CD4-positive, alpha-beta T cell treated with Interleukin-6 at 100 ng/mL for 8 hours (primary cell): ENCODE measurements at regions not wholly inside any gene's neighbourhood (a gene's known extent, or its start where the extent isn't known, plus 50 kb on each side); places are given as distances from the start of the nearest gene placed in this dataset.

ENCODE experiments used
- DNase-seq: peaks from one replicate; pipeline ENCODE4 v3.0.0-alpha.2; 2020; ENCODE audit warnings: mixed read lengths, low spot score

DNA sequence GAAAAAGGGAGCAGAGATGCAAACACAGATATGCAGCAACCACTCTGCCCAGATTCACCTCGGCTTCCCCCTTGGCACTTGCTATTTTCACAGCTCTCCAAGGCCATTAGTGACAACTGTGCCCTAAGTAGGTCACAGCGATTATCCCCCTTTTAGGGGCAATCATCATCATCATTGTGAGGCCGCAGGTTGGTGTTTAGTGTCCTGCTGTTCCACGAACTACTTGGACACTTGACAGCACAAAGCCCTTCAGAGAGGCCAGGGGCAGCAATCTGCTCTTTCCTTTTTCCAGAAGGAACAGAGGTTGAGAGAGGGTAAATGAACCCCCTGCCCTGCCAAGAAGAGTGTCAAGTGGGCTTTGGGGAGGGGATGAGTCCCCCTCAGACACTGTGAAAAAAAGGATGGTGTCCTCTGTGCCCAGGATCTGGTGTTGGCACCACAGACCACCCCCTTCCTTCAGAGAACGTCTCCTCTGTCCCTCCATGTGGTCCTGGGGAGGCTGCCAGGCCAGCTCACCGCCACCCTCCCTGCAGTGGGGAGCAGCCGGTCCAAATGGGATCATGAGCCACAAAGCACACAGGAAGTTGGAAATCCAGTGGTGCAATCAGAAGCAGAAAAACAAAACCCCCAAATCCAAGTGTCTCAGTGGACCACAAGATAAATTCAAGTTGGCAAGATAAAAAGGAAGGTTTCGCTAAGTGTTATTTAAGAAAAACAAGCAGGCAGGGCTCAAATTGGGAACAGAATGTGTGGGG lies 78.4 kb upstream of the MED9 start:
- no peak for DNase-seq

DNA sequence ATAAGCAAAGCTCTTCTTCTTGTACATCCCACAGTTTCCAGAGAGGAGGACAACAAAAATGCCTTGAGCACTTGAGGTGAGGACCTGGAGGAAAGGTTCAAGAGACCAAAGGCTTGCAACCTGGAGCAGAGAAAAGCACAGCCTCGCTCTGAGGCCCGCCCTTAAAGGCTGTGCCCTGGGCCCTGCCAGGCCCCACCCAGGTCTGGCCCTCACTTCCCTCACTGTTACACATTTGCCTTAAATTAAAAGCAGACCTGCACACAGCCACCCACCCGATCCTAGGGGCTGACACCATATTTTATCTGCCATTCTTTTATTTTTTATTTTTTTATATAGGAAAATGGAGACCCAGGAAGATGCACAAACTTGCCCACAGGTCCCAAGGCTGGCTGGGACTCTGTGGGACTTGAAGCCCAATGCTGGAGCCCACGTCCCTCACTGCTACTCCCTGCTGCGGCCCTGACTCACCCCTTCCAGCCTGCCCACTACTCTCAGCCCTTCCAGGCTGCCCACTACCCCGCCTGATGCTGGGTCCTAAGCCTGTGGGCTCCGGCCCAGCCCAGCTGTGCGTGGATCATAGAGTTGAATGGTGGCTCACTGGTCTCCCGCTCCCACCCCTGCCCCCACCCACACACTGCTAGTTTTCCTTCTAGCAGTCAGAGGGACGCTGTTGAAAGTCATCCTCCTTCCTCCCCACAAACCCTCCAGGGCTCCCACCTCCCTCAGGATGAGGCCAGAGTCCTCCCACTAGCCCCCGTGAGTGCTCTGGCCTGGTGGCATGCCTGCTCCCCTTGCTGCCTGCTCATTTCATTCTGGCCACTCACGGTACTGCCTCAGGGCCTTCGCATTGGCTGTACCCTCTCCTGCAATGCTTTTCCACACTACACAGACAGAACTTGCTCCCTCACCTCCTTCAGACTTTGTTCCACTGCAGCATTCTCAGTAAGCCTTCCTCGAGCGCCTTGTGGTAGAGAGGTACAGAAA lies 77.6 kb upstream of the MED9 start:
- no peak for DNase-seq

DNA sequence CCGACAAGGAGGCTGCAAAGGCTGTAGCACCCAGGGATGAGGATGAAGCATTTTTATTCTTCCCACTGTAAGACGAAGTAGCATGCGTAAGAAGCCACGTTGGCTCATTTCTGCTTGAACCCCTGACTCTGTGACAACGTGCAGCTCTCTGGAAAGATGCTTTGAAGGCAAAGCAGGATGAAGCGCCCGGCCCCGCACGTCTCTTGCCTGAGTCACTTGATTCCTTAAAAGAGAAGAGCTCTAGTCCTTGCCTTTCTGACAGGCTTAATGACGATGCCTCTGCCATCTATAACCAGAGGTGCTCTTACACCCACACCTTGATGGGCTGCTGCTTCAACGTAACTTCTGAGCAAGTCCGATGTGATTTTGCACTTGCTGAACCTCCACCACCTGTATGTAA lies 76.7 kb upstream of the MED9 start:
- no peak for DNase-seq

DNA sequence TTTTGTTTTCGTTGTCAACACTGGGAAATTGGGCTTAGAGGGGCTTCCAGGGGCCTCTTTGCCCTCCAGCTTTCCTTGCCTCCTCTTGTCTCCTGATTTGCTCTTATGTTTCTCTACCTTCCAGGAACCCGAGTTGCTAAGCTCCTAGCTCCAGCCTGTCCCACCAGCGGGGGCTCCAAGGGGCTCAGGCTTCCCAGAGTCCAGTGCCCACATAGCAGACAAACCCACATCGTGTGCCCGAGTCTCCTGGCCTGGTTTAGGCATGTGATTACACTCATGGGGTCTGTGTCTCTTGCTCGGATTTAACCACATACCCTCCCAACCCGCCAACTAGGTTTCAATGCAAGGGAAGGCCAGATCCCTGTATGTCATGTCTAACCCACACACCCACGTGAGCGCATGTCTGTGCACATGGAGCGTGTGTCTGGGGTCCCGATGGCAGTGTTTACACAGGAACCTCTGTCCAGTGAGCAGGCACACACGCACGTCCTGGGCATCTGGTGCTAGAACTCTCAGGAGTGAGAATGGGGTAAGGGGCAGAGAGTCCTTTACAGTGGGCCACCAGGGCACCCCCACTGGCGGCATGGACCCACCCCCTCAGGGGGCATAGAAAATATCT lies 76.1 kb upstream of the MED9 start:
- no peak for DNase-seq

DNA sequence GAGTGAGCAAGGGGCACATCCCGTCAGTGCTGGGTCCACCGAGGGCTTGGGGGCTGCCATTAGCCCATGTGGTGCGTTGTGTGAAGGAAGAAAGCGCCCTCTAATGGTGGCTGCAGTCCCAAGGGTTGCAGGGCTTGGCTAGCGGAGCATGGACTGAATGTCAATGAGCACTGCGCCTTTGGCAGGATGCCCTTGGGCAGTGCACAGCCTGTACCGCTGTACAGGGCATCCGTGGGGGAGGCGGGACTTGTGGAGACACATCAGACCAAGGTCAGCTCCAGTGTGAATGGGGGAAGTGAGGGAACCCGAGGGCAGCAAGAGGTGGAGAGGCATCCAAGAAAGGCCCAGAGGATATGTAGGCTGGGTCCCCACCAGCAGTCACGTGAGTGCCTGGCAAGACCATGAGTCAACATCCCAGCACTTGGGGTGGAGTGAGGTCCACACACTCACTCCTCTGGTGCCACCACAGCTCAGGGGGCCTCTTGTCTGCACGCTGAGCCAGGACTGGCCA lies 75.5 kb upstream of the MED9 start:
- DNase-seq = no peak

DNA sequence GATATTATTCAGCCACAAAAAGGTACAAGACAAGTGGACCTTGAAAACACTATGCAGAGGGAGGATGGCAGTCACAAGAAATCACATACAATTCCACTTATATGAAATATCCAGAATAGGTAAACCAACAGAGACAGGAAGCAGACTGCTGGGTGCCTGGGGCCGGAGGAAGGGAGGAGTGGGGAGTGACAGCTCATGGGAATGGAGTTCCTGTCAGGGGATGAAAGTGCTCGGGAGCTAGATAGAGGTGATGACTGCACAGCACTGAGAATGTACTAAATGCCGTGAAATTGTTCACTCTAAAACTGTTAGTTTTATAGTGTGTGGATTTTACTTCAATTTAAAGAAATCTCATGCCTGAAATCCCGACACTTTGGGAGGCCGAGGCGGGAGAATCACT lies 74.2 kb upstream of the MED9 start:
- no peak for DNase-seq

DNA sequence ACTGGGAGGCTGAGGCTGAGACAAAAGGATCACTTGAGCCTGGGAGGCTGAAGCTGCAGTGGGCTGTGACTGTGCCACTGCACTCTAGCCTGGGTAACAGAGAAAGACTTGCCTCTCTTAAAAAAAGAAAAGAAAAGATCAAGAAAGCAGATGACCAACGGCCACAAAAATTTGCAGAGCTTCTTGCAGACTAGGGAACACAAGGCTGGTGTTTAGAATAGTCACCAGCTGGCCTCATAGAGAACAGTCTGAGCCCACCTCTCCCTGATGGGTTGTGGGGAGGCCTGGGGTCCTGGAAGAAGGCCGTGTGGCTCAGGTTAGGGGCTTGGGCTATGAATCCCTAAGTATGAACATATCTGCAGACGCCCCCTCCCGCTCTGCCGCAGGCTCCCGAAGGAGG lies 73.7 kb upstream of the MED9 start:
- no peak for DNase-seq

DNA sequence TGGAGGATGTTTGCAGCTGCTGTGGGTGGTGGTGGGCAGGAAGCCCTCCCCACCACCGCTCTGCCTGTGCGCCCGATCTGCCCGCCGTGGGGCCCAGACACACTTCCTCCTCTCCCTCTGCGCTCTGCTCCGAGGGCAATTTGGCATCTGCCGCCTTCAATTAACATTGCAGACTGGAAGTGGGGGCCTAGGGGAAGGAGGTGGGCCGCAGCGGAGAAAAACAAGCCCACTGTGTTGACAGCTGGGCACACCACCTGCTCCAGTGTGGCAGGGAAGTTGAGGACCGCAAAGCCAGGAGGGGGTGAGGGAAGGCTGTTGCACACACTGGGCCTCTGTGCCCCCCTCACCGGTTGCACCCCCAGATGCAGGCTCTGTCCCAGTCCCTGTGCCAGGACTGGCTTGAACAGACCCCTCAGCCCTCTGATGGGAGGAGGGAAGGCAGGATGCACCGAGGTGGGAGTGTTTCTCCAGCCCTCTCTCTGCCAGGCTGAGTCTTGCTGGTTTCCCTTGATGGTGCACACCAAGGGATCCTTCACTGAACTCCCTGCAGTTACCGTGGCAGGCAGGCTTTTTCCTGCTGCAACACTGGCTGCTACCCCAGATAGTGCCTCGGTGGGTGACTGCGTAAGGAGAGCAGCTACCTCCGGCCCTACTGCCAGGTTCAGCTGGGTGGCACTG lies 72.8 kb upstream of the MED9 start:
- DNase-seq = peak; percentile 71

DNA sequence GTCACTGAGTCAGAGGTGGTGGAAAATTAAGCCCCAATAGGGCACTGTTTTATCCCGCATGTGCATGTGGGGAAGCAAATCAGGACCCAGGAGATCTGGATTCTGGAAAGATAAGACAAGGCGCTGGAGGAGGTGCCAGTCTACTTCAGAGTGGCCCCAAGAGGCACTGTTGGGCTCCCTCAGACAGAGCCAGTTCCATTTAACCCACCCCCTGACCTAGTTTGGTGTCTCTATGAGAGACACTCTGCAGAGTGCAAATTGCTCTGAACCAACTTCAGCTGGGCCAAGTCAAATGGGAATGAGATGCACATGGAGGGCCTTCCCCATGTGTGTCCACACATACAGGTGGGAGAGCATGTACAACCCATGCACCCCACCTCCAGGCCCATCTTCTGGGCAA lies 71.1 kb upstream of the MED9 start:
- DNase-seq = no peak

DNA sequence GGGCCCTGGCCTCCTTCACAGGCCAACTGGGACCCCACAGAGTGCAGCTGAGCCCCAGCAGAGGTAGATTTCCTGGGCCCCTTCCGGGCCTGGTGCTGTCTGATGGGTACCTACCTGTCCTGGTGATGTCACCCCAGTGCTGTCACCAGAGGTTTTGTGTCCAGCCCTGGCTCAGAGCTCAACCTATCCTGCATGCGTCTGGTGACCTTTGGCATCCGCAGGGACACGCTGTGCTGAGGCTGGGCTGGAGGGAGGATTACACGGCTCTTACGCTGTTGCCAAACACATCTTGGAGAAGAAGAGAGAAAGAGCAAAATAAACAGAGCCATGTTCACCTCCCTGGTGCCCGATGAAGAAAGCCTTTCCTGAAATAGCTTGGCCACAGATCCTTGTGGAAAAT lies 70.6 kb upstream of the MED9 start:
- DNase-seq = no peak

DNA sequence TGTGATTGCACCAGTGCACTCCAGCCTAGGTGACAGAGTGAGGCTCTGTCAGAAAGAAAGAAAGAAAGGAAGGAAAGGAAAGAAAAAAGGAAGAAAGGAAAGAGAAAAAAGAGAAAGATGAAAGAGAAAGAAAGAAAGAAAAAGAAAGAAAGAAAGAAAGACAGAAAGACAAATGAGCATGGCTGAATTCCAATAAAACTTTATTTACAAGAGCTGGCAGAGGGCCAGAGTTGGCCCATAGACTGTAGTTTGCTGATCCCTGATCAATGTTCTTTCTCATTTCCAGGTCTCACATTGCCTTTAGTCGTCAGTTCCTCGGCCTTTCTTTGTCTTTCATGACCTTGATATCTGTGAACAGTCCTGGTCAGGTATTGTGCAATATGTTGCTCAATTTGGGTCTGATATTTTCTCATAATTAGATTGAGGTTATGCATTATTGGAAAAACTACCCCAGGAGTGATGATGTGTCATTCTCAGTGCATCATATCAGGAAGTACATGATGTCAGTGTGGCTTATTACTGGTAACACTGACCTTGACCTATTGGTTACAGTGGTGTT lies 68.5 kb upstream of the MED9 start:
- DNase-seq = no peak

DNA sequence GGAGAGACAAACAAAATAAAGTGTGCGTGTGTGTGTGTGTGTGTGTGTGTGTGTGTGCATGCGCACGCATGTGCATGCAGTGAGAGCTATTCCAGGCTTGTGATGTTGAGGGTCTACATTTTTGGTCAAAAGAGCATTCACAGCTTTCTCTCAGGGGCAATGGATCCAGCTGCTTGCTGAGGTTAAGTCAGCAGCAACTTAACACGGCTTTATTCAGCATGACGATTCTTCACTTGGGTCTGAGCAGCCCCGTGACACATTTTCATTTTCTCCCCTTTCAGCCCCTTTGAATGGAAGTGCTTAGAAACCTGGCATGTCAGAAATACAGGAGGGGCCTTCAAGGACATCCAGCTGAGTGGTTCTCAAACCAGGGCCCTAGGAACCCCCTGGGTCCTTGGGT lies 66.4 kb upstream of the MED9 start:
- DNase-seq = no peak

DNA sequence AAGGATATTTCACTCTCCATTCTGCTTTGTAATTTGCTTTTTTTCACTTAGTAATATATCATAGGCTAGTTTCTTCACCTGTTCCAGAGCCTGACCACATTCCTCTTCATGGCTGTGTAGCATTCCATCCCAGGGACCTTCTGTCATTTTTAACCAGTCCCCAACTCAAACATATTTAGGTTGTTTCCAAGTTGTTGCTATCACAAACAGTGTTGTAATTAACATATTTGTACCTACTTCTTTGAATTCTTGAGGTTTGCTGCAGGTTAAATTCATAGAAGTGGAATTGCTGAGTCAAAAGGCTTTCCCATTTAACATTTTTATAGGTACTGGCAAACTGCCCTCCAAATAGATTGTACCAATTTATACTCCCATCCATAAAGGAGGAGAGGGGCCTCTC lies 65.1 kb upstream of the MED9 start:
- DNase-seq = no peak

DNA sequence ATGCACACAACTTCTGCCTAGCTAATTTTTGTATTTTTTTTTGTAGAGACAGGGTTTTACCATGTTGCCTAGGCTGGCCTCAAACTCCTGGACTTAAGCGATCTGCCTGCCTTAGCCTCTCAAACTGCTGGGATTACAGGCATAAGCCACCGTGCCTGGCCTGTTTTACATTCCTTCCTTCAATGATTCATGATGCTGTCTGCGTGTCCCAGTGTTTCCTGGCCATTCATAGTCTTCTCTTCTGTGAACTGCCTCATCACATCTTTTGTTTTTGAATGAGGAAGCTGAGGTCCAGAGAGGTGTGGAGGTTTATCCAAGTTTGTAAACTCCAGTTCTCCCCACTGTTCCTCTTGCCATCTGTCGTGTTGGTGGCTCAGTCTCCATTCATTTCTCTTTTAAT lies 64.5 kb upstream of the MED9 start:
- DNase-seq = no peak

DNA sequence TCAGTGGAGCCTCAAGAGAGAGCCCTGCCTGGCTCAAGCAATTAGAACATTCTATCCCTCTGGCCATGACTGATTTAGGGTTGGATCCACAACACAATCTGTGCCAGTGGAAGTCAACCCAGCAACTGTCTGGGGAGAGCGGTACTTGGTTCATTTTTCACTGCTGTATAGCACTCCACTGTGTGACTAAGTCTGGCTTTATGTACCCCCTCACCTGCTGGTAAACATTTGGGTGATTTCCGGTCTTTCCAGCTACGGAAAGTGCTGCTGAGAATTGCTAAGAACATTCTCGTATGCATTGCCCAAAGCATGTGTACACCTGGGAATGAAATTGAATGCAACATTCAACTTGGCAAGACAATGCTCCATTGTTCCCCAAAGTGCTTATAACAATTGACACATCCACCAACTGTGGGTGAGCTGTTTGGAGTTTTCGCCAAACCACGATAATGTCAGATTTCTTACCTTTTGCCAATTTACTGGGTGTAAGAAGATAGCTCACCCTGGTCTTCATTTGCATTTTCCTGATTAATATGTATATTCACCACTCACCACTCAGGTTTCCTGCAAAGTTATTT lies 63.5 kb upstream of the MED9 start:
- no peak for DNase-seq

DNA sequence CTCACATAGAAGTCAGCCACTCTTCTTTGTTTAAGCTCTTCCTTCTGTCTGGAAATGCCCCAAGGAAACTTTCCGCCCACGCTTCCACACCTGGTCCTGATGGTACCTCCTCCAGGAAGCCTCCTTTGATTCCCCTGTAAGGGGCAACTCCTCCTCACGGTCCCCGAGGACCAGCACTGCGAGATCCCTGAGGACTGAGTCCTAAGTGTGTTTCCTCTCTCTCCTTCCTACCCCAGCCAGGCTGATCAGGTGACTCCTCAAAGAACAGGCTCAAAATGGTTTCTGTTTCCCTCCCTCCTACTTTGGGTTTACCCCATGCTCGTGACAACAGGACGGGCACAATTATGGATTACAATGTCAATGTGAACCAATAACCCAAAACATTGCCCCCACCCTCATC lies 63.0 kb upstream of the MED9 start:
- no peak for DNase-seq

DNA sequence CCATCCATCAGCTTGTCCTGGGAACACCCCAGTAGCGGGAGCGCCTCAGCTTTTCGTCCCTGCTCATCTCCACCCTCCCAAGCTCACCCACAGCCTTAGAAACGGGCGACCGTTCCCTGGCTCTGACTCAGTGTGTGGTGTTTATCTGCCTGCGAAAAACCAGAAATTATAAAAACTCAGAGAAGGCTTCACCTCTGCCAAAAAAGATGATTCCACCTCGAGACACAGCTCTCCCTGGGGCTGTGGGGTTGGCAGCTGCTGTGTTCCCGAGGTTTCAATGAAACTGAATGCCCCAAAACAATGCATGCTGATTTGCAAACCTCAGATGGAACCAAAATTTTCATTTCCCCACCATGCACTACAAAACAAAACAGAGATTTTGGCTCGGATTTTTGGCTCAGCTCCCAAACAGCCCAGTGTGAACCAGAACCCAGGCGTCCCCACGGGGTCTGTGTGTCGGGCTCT lies 62.4 kb upstream of the MED9 start:
- no peak for DNase-seq

DNA sequence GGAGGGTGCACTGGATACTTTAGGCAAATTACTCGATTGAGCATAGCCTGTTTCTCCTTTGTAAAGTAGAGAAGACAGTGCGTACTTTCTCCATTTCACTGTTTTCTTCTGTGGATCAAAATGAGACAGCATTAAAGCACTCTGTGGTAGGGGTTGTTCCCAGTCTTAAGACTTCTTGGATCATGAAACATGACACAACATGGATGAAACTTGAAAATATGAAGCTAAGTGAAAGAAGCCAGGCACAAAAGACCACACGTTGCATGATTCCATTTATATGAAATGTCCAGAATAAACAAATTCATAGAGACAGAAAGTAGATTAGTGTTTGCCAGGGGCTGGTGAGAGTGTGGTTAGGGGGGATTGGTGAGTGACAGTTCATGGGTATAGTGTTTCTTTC lies 61.8 kb upstream of the MED9 start:
- no peak for DNase-seq

DNA sequence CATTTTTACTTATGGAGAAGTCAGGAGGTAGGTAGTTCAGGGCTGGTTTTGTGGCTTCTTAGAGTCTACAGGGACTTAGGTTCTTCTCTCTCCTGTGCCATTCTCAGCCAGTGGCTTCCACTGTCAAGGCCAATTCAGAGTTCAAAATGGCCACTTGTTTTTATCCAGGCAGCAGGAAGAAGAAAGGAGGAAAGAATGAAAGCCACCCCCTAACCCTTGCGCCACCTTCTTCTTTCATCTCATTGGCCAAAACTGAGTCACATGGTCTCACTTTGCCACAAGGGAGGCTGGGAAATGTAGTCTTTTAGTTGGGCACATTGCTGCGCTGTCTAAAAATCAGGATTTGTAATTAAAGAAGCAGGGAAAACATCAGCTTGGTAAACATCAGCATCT lies 60.8 kb upstream of the MED9 start:
- DNase-seq = peak; percentile 23

DNA sequence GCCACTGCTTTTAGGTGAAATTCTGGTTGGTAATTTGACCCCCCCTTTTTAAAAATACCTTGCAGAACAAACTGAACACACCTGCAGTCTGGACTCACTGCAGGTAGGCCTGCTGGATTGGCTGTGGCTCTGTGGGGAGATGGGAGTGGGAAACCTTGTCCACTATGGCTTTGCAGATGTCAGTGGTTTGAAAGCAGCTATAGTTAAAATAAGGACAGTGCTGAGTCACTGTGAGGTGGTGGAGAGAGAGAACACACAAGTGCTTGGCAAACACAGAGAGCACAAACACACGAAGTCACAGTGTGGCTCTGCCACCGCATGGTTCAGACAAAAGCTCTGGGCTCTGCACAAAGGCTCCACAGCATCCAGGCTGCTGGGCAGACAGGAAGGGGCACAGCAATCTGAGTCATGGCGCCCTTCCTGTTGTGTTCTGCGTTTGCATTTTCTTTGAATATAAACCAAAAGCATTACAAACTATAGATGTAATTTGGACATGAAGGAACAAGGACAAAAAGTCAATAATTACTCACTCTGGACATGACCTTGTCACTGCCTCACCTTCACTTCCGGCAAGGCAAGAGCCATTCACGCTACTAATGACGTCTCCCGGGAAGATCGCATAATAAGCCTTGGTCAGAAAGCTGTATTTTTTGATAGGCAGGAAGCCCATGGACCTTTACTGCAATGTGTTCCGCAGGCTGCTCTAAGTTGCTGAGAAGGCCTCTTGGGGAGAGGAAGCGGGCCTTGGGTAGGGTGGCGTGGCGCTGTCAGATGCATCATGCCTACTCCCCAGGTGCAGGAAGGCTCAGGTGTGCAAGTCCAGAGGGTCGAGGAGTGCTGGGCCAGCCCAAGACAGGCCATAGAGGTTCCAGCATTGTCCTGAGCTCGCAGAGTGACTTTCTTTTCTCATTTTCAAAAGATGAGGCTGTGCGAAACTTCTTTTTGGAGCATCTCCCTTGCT lies 60.1 kb upstream of the MED9 start:
- DNase-seq = peak; percentile 61
